Heart left ventricle (tissue), 16 donors: ENCODE measurements at regions not wholly inside any gene's neighbourhood (a gene's known extent, or its start where the extent isn't known, plus 50 kb on each side); places are given as distances from the start of the nearest gene placed in this dataset.

Experiments used
- ATAC-seq, 4 donors: fragments of 200-7000 bp; cut with Tn5 transposase; one replicate each; pipeline ENCODE4 v1.9.1; 2020 to 2022; ENCODE audit warnings: moderate library complexity in 4 of 4, mild to moderate bottlenecking in 3 of 4, moderate number of reproducible peaks in 1 of 4
- DNase-seq, 5 donors: peaks; one replicate each; pipeline ENCODE4 v3.0.0-alpha.2; 2020
- H3K27ac ChIP-seq, 12 donors: fragments of 200-600 bp; sonication (generic) in 4 of 12; one replicate each; pipeline versions ENCODE4 v1.5.0 to v1.8.0; 2016 to 2022; ENCODE audit warnings: mild to moderate bottlenecking in 2 of 12
- H3K27me3 ChIP-seq, 9 donors: fragments of 200-600 bp; sonication (generic) in 2 of 9; one replicate each; pipeline versions ENCODE4 v1.5.1 to v1.8.0; 2016 to 2022; ENCODE audit warnings: mild to moderate bottlenecking in 3 of 9
- H3K36me3 ChIP-seq, 9 donors: fragments of 200-600 bp; sonication (generic) in 2 of 9; one replicate each; pipeline versions ENCODE4 v1.5.0 to v1.8.0; 2018 to 2022; ENCODE audit warnings: mild to moderate bottlenecking in 2 of 9
- H3K4me1 ChIP-seq, 12 donors: fragments of 200-600 bp; sonication (generic) in 4 of 12; one replicate each; pipeline versions ENCODE4 v1.5.0 to v1.8.0; 2016 to 2022; ENCODE audit warnings: mild to moderate bottlenecking in 3 of 12
- H3K4me3 ChIP-seq, 12 donors: fragments of 200-600 bp; sonication (generic) in 4 of 12; one replicate each; pipeline versions ENCODE4 v1.5.0 to v1.8.0; 2017 to 2022; ENCODE audit warnings: mild to moderate bottlenecking in 9 of 12, moderate library complexity in 4 of 12
- H3K9me3 ChIP-seq, 12 donors: fragments of 200-600 bp; sonication (generic) in 4 of 12; one replicate each; pipeline versions ENCODE4 v1.5.0 to v1.8.0; 2016 to 2022; ENCODE audit warnings: mild to moderate bottlenecking in 1 of 12
- CTCF ChIP-seq, 12 donors: fragments of 200-600 bp; sonication (generic) in 4 of 12; IDR thresholded peaks; one replicate each; pipeline versions ENCODE4 v1.5.0 to v1.8.0; 2018 to 2022; ENCODE audit warnings: antibody characterized with exemption in 12 of 12, mild to moderate bottlenecking in 5 of 12
- POLR2A ChIP-seq, 2 donors: fragments of 450-650 bp; IDR thresholded peaks; one replicate each; pipeline ENCODE4 v1.6.1; 2017; ENCODE audit warnings: antibody characterized with exemption in 2 of 2, mild to moderate bottlenecking in 2 of 2, moderate library complexity in 2 of 2
- WGBS, 4 donors: extraction: QIAGEN DNeasy Blood & Tissue Kit in 2 of 4; methylation state at CpG; one replicate each; pipeline versions ENCODE4 v1.1.5 to v1.1.7; 2013 to 2018; 5-methylcytosine and 5-hydroxymethylcytosine counted together
- intact Hi-C, 10 donors: fragments of 100-400 bp; cut with DNase I; formaldehyde crosslinking; loops; one replicate each; pipeline versions ENCODE4 v1.11.1 to v1.14.2; 2022
- donor health status: ischemic (EF 13 %, LVEDD 7.1; RV severe dilation, severe dysfunction).
- donor health status: healthy with polysubstance abuse.
- donor health status: DM: no; HTN: yes; CAD: no.
- donor health status: DM: no; HTN: no; CAD: no.
- donor health status: ischemic (EF 25% LVEDD 6.9; RV normal size, moderate dysfunction).
- donor health status: ischemic (EF 25% LVEDD 5.7; RV mildly dilated, moderate dysfunction).
- donor health status: healthy.
- donor health status: DM: yes; HTN: yes; CAD: no.
- donor health status: ischemic (EF 35%, LVEDD 5.7; RV mildly dilated, moderate dysfunction).
- donor health status: nonischemic (EF 11% LVEDD 7.7; RV severe dilation, severe dysfunction).
- donor health status: DM: yes; HTN: yes; CAD: no.
- donor health status: PGD.
- donor health status: ischemic (EF 29% LVEDD 5.4; RV normal size, mild dysfunction).
- donor health status: nonischemic (EF 23%, LVEDD 6.1; RV moderate dilation, normal function).

- WGBS, 4 donors = 82 to 87% (median 83%) methylated on average over 11 of the region's 11 CpGs
- Histone ChIP-seq H3K36me3 (no peaks in the 10 kb centered on the region), H3K4me1 (peaks cover 0 to 29% (median 0%) of the 10 kb centered on the region in 12 donors), H3K27me3 (peaks cover 0 to under 1% (median 0%) of the 10 kb centered on the region in 9 donors), H3K4me3 (no peak overlapping the region), H3K27ac (no peak overlapping the region), H3K9me3 (no peaks in the 10 kb centered on the region)
- ATAC-seq = peak in 1 of 4 donors; percentile 47
- no peak for TF ChIP-seq CTCF (IDR thresholded peaks at IDR 0.05)
- no peak for TF ChIP-seq POLR2A (IDR thresholded peaks at IDR 0.05)
- DNase-seq = no peak
- intact Hi-C loops = no loop called here
Measured at GRCh38 chr20:60113024-60113724, 155.0 kb downstream of the CDH26 start.

GRCh38 chr20:60113771-60114170, 155.5 kb downstream of the CDH26 start:
- Histone ChIP-seq H3K27ac (no peak overlapping the region), H3K9me3 (no peaks in the 10 kb centered on the region), H3K36me3 (no peaks in the 10 kb centered on the region), H3K27me3 (peaks cover 0 to 4% (median 0%) of the 10 kb centered on the region in 9 donors), H3K4me3 (no peak overlapping the region), H3K4me1 (peaks cover 0 to 29% (median 0%) of the 10 kb centered on the region in 12 donors)
- TF ChIP-seq CTCF (IDR thresholded peaks at IDR 0.05) (no peak), POLR2A (IDR thresholded peaks at IDR 0.05) (no peak)
- peak in 1 of 4 donors; percentile 33 for ATAC-seq
- WGBS, 4 donors = 79 to 85% (median 82%) methylated on average over 6 of the region's 6 CpGs
- no peak for DNase-seq
- intact Hi-C loops = no loop called here

DNA sequence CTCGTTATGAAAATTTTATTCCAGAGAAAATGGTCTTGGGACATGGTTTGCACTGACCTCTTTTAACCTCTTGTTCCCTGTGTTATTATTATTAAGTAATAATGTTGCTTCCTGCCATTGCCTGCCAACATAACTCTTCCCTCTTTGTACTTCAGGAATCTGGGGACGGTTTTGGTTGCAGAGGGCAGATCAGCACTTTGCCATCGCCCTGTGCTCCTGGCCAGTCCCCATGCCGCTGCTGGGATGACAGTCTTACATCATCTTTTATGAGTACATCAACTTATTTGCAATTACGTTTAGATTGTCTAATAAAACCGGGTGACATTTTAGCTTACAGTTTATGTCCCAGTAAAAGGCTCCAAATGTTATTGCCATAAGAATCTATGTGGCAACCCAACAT, 157.2 kb downstream of the CDH26 start:
- Histone ChIP-seq H3K27me3 (peaks cover 0 to 4% (median 0%) of the 10 kb centered on the region in 9 donors), H3K4me3 (no peak overlapping the region), H3K27ac (no peak overlapping the region), H3K9me3 (no peaks in the 10 kb centered on the region), H3K36me3 (no peaks in the 10 kb centered on the region), H3K4me1 (peaks cover 0 to 29% (median 0%) of the 10 kb centered on the region in 12 donors)
- DNase-seq (no peak), ATAC-seq (no peak)
- TF ChIP-seq POLR2A (IDR thresholded peaks at IDR 0.05) (no peak), CTCF (IDR thresholded peaks at IDR 0.05) (no peak)
- WGBS, 4 donors = 55 to 74% (median 61%) methylated on average over 6 of the region's 6 CpGs
- intact Hi-C loops = no loop called here

DNA sequence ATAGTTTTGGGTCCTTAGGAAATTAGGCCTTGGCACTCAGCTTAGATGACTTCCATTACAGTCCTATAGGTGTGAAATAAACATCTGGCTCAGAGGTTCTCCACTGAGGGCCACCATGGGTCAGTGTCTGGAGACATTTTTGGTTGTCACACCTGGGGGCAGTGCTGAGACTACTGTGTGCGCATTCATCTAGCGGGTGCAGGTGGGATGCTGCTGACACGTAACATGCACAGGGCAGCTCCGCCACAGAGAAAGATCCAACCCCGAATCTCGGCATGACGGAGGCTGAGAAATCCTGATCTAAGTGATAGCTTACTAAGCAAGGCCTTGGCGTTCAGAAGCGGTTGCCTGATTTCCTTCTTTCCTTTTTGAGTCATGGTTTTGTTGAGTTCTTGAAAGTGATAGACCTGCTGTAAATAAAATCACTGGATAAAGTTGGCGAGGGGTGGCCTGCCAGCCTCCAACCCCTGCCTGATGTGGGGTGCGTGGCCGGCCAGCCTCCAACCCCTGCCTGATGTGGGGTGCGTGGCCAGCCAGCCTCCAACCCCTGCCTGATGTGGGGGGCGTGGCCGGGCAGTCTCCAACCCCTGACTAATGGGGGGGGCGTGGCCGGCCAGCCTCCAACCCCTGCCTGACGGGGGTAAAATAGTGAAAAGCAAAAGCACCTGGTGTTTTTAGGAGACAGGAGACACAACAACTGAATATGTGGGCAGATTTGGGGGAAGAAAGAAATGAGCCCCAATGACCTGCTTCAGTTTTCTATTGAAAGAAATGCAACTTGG, 158.1 kb downstream of the CDH26 start:
- Histone ChIP-seq H3K9me3 (no peaks in the 10 kb centered on the region), H3K4me3 (no peak overlapping the region), H3K27ac (no peak overlapping the region), H3K36me3 (no peaks in the 10 kb centered on the region), H3K4me1 (peaks cover 0 to 29% (median 0%) of the 10 kb centered on the region in 12 donors), H3K27me3 (peaks cover 0 to 4% (median 0%) of the 10 kb centered on the region in 9 donors)
- no peak for ATAC-seq
- 82 to 94% (median 86%) methylated on average over 18 of the region's 18 CpGs for WGBS, 4 donors
- TF ChIP-seq CTCF (IDR thresholded peaks at IDR 0.05) = no peak
- TF ChIP-seq POLR2A (IDR thresholded peaks at IDR 0.05) = no peak
- DNase-seq = no peak
- intact Hi-C loops = no loop called here
